Stimulated activated CD4-positive, alpha-beta T cell treated with anti-CD3 and anti-CD28 coated beads, Interleukin-2, amount 100 ng/mL, for 24 hours (primary cell): ENCODE measurements at regions not wholly inside any gene's neighbourhood (a gene's known extent, or its start where the extent isn't known, plus 50 kb on each side); places are given as distances from the start of the nearest gene placed in this dataset.

Experiments
- DNase-seq, 2 donors: peaks; one replicate each; pipeline ENCODE4 v3.0.0-alpha.2; 2020

DNA sequence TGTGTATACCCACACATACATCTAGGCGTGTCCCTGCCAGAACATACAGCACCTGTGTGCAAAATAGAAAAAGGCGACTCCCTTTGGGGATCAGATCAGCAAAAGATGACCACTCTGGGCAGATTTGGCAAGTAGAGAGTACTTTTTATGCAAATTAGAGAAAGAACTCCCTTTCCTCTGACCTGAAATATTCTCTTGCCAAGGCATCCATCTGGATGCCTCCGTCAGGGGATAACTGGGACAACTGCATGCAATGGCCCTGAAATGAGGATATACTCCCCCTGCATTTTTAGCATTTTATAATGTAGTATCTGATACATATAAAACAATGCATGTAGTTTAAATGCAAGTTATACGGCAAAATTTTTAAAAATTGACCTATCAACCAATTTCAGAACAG lies 247.7 kb downstream of the ICOS start:
- no peak for DNase-seq

DNA sequence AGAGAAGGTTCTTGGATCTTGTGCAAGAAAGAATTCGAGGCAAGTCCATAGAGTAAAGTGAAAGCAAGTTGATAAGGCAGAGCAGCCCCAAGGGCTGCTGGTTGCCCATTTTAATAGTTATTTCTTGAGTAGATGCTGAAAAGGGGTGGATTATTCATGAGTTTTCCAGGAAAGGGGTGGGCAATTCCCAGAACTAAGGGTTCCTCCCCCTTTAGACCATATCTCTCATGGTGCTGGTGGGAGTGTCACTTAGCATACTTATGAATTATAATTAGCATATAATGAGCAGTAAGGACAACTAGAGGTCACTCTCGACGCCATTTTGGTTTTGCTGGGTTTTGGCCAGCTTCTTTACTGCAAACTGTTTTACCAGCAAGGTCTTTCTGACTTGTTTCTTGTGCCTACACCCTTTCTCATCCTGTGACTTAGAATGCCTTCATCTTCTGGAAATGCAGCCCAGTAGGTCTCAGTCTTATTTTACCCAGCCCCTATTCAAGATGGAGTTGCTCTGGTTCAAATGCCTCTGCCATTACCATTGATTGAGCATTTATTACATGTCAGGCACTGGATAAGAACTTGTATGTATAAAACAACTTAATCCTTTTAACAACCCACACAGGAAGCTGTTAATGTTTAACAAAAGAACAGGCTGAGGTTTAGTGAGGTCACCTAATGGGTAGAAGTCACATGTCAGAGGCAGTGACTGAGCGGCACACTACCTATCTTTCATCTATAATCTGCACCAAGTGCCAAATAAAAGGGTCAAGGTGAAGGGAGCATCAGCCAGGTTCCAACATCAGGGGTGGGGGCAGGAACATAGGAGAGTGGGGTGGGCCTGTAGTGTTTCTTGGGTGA lies 250.9 kb downstream of the ICOS start:
- DNase-seq = no peak

DNA sequence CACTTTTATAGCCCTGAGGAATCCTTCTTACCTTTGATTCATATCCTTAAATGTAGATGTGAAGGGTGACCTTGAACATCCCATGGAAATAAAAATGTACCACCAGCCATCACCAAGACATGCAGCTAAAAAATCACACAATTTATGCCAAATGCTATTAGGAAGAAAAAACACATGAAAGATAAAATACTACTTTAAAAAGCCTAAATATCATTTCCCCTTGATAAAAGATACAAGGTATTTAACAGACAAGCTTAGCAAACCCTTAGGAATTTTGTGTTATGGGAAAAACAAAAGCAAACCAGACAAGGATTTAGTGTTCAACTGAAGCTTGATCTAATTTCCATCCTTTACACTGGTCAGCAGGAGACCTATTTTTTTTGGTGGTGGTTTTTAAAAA lies 255.0 kb downstream of the ICOS start:
- no peak for DNase-seq

DNA sequence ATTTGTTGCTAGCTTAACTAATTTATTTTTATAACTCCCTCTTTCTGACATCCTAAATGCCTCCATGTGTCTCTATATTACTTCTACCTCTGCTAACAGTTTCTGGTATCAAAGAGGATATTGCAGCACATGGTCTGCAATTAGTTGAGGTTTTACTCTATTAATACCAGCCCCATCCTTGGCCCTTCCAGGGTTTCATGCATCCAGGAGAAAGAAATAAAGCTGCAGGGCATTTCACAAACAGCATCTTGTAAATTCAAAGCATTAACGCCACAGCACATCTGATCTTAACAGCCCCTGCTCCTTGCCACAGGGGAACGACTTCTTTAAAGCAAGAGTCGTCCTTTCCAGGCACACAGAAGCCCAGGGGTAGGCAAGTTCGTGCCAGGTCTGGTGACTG lies 258.9 kb downstream of the ICOS start:
- no peak for DNase-seq

DNA sequence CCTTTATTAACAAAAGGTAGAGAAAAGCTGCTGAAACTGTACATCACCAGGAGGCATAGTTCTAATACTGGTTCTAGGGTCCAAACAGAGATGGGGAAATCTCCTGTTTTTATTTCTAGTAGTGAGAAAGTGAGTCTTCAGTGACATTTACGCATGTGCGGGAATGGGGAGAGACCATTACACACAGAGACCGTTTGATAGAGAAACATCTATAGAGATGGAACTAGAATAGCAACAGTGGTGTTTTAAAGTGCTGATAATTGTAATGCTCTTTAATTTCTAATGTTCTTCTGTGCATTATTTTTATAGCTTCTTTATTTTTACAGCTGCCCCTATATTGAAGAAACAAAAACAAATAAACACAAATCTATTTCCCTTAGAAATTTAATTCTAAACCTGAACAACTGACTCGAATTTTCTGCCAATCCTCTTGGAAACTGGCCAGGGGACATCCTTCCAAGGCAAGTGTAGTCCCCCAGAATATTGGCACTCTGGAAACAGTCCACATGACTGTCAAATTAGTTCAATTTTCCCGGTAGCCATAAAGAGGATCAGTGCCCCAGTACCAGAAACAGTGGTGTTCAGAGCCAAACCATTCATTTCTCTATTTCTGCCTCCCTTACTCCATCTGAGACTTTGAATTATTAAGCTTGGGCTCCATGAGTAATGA lies 260.9 kb downstream of the ICOS start:
- DNase-seq = no peak

DNA sequence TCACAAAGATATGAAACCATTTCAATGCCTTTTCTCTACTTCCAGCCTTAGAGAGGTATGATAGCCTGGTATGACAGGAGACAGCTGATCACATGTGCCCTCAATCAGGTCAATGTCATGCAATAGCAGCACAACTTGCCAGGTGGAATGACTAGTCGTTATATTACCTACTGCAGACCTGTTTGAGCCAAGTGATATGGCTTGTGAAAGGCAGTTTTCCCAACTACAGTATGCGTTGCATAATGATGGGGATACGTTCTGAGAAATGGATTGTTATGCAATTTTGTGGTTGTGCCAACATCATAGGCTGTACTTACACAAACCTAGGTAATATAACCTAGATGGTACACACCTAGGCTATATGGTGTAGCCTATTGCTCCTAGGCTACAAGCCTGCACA lies 262.8 kb downstream of the ICOS start:
- DNase-seq = no peak

DNA sequence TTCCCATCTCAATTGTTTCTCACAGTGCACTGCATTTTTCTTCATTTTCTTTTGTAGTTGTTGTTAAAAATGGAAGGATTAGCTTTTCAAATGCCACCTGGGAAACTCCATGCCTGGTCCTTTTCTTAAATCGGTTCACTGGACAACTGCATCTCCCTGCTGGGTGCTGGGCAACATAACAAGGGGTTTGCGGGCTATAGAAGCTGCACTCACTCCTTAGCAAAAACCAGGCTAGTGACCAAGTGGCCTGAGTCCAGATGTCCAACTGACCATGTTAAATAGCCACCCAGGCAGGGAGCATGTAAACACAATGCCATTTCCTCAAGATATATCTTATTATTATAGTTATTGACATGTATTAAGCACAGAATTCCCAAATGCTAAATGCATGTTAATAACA lies 264.9 kb downstream of the ICOS start:
- DNase-seq = no peak

DNA sequence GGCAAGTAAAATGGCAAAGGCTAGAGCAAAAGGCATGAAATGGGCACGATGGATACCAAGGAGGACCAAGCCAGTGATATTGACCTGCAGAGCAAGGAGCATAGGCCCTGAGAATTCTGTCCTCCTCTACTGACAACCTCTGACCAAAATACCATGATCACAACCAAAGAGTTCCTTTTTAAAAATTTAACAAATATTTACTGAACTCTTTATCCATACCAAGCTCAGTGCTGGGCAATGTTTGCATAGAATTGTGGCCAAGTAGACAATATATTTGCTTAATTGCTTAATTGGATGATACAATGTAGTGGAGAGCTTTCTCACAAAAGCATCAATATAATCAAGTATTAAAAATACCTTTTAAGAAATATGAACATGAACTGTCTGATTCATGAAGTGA lies 265.7 kb downstream of the ICOS start:
- no peak for DNase-seq

DNA sequence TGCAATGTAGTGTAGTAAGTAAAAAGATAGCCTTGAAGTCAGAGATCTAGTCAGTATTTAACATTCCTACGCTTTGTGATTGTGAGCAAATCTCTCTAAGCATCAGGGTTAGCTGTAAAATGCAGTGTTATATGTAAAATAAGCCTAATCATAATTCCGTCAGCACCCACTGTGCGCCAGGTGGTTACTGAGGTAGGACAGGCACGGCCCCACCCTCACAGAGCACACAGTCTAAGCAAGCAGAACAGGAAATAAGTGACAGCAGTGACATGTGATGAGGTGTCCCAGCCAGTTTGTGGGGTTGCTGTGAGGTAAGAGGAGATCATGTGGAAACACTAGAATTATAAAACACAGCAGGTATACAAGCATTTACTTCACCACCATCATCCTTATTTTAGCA lies 267.1 kb downstream of the ICOS start:
- DNase-seq = no peak

GRCh38 chr2:204205082-204205481 lies 268.5 kb downstream of the ICOS start:
- DNase-seq = no peak

- DNase-seq = no peak
Observed at GRCh38 chr2:204205538-204205937, 269.0 kb downstream of the ICOS start.

GRCh38 chr2:204207866-204208265 lies 271.3 kb downstream of the ICOS start:
- no peak for DNase-seq

- no peak for DNase-seq
Observed at GRCh38 chr2:204213588-204213987, 277.0 kb downstream of the ICOS start.

GRCh38 chr2:204218040-204218439 lies 281.5 kb downstream of the ICOS start:
- DNase-seq = no peak

DNA sequence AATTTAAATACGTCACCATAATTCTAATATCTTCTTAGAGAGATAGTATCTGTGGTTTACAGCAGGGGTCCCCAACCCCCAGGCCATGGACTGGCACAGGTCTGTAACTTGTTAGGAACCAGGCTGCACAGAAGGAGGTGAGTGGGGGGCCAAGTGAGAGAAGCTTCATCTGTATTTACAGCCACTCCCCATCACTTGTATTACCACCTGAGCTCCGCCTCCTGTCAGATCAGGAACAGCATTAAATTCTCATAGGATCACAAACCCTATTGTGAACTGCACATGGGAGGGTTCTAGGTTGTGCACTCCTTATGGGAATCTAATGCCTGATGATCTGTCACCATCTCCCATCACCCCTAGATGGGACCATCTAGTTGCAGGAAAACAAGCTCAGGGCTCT lies 282.6 kb downstream of the ICOS start:
- no peak for DNase-seq

DNA sequence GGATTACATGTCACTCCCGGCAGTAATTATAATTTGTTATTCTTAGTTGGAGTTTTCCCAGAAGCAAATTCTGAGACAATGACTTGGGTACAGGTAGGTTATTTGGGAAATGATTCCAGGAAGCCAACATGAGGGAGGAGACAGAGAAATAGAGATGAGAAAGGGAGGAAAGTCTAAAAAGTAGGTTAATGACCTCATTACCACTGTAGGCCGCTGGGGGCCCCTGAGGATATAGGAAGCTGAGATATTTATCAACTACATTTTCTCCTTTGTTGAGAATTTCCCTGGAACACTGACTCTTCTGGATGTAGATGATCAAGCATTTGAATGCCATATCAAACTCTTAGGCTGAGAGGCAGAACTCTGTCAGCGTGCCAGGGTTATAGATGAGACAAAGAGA lies 284.3 kb downstream of the ICOS start:
- no peak for DNase-seq

DNA sequence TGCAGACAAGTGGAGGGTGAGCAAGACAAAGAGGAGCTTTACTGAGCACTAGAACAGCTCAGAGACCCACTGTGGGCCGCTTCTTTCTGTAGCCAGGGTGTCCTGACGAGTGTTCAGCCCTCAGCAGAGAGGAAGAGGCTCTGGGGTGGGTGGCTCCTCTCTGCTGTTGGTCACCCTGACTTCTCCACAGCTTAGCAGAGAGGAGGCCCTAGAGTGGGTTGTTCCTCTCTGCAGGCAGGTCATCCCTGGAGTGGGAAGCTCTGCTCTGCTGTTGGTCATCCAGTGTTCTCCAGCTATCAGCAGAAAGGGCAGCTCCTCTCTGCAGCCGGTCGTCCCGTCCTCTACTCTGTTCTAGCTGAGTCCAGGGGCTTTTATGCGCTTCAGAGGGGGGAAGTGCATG lies 286.5 kb downstream of the ICOS start:
- no peak for DNase-seq

DNA sequence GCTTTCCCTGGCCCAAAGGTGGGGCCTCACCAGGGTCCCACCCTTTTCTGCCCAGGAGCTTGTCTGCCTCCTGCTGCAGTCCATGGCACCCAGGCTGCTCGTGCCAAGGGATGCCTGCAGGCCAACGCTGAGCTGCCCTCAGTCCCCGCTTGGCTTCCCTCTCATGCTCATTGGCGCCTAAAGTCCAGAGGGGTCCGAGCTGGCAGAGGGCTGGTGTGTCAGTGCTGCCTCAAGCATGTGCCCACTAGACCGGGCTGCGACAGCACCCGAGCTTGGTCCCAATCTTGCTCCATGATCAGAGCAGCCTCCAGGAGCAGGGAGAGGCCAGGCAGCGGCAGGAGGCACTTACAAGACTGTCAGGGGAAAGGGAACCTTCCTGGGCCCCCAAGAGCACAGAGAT lies 287.0 kb downstream of the ICOS start:
- no peak for DNase-seq

- DNase-seq = no peak
Observed at GRCh38 chr2:204225671-204226073, 289.1 kb downstream of the ICOS start.

DNA sequence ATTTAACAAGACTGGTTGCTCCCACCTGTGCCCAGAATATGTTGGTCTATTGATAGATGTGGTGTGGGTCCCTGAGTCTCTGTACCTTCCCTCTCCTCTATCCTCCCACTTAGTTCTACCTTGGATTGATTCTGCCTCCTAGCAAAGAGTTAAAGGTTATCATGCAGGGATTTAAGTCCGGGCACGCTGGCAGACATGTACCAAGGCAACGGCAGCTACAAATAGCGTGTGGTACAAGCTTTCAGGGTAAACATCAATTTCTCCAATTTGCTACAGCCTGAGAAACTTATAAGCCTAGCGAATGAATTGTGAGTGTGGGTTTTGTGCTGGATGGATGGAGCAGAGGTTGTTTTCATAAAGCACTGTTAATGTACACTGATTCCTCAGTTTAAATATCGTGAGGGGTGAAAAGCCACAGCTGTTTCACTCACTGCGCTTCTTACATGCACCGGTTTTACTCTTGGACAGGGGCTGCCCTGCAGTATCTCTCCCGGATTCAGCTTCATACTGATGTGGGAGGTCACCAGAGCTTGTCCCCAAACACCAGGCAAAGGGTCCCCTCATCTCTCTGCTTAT lies 289.8 kb downstream of the ICOS start:
- no peak for DNase-seq

DNA sequence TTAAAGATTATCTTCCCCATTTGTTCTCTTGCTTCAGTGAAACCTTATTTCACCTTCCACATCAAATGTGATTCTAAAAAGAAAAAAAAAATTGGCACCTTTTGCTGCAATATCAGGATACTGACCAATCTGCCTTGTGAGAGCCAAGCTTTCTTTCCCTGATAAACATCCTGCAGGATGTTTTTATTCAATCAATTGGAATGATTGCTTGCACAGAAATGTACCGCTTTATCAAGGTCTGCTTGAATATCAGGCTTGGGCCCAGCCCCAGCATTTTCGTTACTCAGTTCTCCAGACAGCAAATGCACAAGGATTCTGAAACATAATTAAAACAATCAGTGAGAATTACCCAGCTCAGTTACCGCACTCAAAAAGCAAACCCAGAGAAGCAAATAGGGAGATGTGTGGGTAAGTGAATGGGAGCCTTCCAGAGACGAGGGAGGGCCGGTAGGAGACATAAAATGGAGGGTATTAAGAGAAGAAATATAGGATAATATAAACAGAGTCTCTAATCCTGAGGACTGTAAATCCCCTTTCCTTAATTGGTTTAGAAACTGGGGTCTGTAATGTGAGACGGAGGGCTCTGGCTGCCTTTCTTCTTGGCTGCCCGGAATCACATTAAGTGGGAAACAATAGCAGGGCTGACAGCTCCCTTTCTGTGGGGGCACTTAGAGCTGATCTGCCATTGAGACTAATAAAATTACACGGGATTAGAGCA lies 291.8 kb downstream of the ICOS start:
- no peak for DNase-seq

DNA sequence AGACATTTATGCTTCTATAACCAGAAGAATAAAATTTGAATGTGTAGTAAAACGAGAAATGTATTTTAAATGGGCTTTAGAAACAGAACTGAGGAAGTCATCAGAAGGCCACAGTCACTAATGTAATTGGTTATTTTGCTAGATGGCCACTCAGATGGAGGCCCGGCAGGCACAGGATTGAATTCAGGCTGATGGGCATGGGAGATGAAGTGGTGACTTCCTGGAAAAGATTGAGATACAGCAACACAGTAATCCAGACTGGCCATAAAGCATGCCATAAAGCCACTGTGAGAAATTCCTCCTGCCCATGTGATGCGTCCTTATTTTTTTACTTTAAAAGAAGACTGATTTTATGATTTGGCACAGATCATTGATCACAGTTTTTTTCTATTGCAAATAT lies 297.7 kb downstream of the ICOS start:
- no peak for DNase-seq

DNA sequence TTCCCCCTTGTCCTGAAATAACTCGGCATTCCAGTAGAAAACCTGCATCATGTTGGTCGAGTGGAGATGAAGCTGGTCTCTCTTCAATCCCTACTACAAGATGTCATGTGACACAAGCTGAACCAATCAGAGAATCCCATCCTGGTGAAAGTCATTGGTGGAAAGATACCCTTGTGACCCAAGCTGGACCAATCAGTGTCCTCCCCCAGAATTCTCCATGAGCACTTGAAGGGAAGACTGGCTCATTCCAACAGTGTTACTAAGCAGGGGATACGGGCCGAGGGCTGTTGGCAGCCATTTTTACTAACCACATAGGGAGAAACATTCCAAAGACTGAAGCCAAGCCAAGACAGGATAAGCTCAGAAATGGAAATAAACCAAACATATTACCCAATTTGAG lies 298.3 kb downstream of the ICOS start:
- DNase-seq = no peak

DNA sequence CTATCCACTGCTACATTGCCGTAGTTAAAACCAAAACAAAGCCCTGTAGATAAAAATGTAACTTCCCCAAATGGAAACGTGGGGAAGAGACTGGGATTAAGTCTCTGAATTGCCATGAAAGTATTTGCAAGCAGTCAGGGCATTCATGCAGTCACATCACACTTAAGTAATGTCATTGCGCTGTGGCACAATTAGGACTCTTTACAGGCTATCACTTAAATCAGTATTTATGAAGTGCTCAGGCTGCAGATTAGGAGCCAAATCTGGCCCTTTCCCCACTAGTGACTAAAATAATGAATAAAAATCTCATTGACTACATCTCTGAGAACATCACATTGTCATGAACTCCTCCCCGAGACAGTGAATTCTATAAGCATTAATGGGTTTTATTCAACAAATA lies 300.9 kb downstream of the ICOS start:
- no peak for DNase-seq
